Embryonic facial prominence (tissue), 1 donor: ENCODE measurements at regions not wholly inside any gene's neighbourhood (a gene's known extent, or its start where the extent isn't known, plus 50 kb on each side); places are given as distances from the start of the nearest gene placed in this dataset.

Experiments
- DNase-seq: peaks from one replicate; pipeline ENCODE4 v3.0.0-alpha.2; 2016; ENCODE audit errors: extremely low spot score

- DNase-seq: no peak
Measured at GRCh38 chr12:13595536-13596443, 385.6 kb downstream of the GRIN2B start.

- DNase-seq: no peak
Measured at GRCh38 chr12:13594731-13595514, 386.5 kb downstream of the GRIN2B start.

GRCh38 chr12:13592063-13592942 is 389.1 kb downstream of the GRIN2B start:
- no peak for DNase-seq

GRCh38 chr12:13591488-13591887 is 389.9 kb downstream of the GRIN2B start:
- no peak for DNase-seq

GRCh38 chr12:13591059-13591458 is 390.3 kb downstream of the GRIN2B start:
- no peak for DNase-seq

- DNase-seq: no peak
Measured at GRCh38 chr12:13588574-13588973, 392.0 kb downstream of the EMP1 start.

GRCh38 chr12:13587721-13588390 is 391.3 kb downstream of the EMP1 start:
- no peak for DNase-seq

GRCh38 chr12:13586361-13586760 is 389.8 kb downstream of the EMP1 start:
- DNase-seq: no peak

GRCh38 chr12:13584541-13584940 is 388.0 kb downstream of the EMP1 start:
- DNase-seq: no peak

- DNase-seq: no peak
Measured at GRCh38 chr12:13583630-13584029, 387.1 kb downstream of the EMP1 start.

- no peak for DNase-seq
Measured at GRCh38 chr12:13582421-13582820, 385.9 kb downstream of the EMP1 start.

GRCh38 chr12:13581031-13581430 is 384.5 kb downstream of the EMP1 start:
- DNase-seq: no peak

GRCh38 chr12:13580206-13580605 is 383.7 kb downstream of the EMP1 start:
- no peak for DNase-seq

- no peak for DNase-seq
Measured at GRCh38 chr12:13576935-13577500, 380.5 kb downstream of the EMP1 start.

- no peak for DNase-seq
Measured at GRCh38 chr12:13573698-13574321, 377.3 kb downstream of the EMP1 start.

- no peak for DNase-seq
Measured at GRCh38 chr12:13571035-13571434, 374.5 kb downstream of the EMP1 start.

- DNase-seq: no peak
Measured at GRCh38 chr12:13570005-13570694, 373.6 kb downstream of the EMP1 start.

GRCh38 chr12:13566292-13566691 is 369.8 kb downstream of the EMP1 start:
- no peak for DNase-seq

- DNase-seq: no peak
Measured at GRCh38 chr12:13564266-13564810, 367.8 kb downstream of the EMP1 start.

- no peak for DNase-seq
Measured at GRCh38 chr12:13563743-13564125, 367.2 kb downstream of the EMP1 start.
